GM23248 (cell line): ENCODE measurements at regions not wholly inside any gene's neighbourhood (a gene's known extent, or its start where the extent isn't known, plus 50 kb on each side); places are given as distances from the start of the nearest gene placed in this dataset.

Source experiments
- EZH2 ChIP-seq: fragments of 200-600 bp; sonication (generic); IDR thresholded peaks from 2 replicates; pipeline ENCODE4 v1.6.1; 2018; ENCODE audit warnings: antibody characterized with exemption, mild to moderate bottlenecking; ENCODE audit not compliant: insufficient read depth, poor library complexity, severe bottlenecking
- EZH2phosphoT487 ChIP-seq: fragments of 200-600 bp; sonication (generic); IDR thresholded peaks from 2 replicates; pipeline ENCODE4 v1.6.1; 2018; ENCODE audit warnings: antibody characterized with exemption, moderate library complexity, mild to moderate bottlenecking, low read depth; ENCODE audit not compliant: insufficient read depth

DNA sequence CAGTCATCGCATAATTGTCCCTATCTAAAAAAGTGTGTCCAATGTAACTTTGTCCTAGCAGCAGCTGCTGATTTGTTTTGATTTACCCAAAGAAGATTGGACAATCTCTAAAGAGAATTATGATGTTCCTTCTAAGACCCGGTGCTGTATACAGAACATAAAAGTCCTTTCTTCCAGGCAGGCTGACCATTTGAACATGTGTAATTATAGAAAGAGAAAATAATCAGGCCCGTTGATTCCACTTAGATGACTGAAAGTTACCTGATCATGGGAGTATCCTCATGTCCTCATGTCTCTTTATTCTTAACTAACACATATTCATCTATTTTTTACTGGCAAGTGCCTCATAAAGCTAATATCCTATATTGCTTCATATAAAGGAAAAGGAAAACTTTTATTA lies 164.1 kb upstream of the MRPS30 start:
- no peak for TF ChIP-seq EZH2
- no peak for TF ChIP-seq EZH2phosphoT487
